ENCODE measurements at regions not wholly inside any gene's neighbourhood (a gene's known extent, or its start where the extent isn't known, plus 50 kb on each side); places are given as distances from the start of the nearest gene placed in this dataset.

- no peak for TF ChIP-seq CTCF (IDR thresholded peaks at IDR 0.05; ENCODE audit: low read length)
- TF ChIP-seq EZH2 (optimal IDR thresholded peaks at IDR 0.05; ENCODE audit: low read depth, low read length), result no peak
Measured at GRCh38 chr2:125341353-125341752, 1314.6 kb upstream of the GYPC start.
